Panc1 (cell line): ENCODE measurements at regions not wholly inside any gene's neighbourhood (a gene's known extent, or its start where the extent isn't known, plus 50 kb on each side); places are given as distances from the start of the nearest gene placed in this dataset.

Experiments
- ATAC-seq: fragments of 200-7000 bp; cut with Tn5 transposase; 2 replicates; pipeline ENCODE4 v1.9.1; 2020; ENCODE audit warnings: mild to moderate bottlenecking, moderate library complexity
- BruUV-seq: library from RNA; stranded (reverse); fragments of 400-500 nt; replicated peaks from 2 replicates; lab custom pipeline; 2021; lab: Mats Ljungman, UMichigan
- CTCF ChIA-PET: fragments of 300-600 bp; sonication (Branson Sonifier 250); formaldehyde crosslinking; loops from one replicate; lab custom pipeline; 2022; ENCODE audit warnings: antibody characterized with exemption; lab: Charles Lee
- POLR2A ChIA-PET: fragments of 300-600 bp; sonication (Branson Sonifier 250); formaldehyde crosslinking; loops from one replicate; lab custom pipeline; 2022; ENCODE audit warnings: antibody characterized with exemption; lab: Charles Lee
- DNase-seq: peaks from one replicate; pipeline ENCODE4 v3.0.0-alpha.2; 2010; ENCODE audit warnings: low read depth, low spot score
- H3K27ac ChIP-seq: 2 replicates; pipeline ENCODE4 v1.5.1; 2011; ENCODE audit warnings: mild to moderate bottlenecking, low read length, inconsistent platforms
- H3K27me3 ChIP-seq: fragments of 200-500 bp; sonication (Bioruptor generic); 2 replicates; pipeline ENCODE4 v1.6.0; 2014; ENCODE audit warnings: low read length, inconsistent platforms; ENCODE audit not compliant: control insufficient read depth, insufficient read depth
- H3K36me3 ChIP-seq: fragments of 200-500 bp; sonication (Bioruptor generic); 2 replicates; pipeline ENCODE4 v1.5.1; 2014; ENCODE audit warnings: inconsistent platforms, mild to moderate bottlenecking, low read length, moderate library complexity; ENCODE audit not compliant: control insufficient read depth, insufficient read depth
- H3K4me1 ChIP-seq: 2 replicates; pipeline ENCODE4 v1.5.1; 2011; ENCODE audit warnings: inconsistent platforms, mild to moderate bottlenecking, low read length, moderate library complexity; ENCODE audit not compliant: control insufficient read depth, insufficient read depth
- H3K4me3 ChIP-seq, 2 experiments: 2 replicates each; pipeline ENCODE4 v1.5.1; 2011 to 2012; ENCODE audit warnings: low read depth in 2 of 2, low read length in 2 of 2, mild to moderate bottlenecking in 2 of 2, inconsistent platforms in 1 of 2, moderate library complexity in 1 of 2
- H3K9me3 ChIP-seq: fragments of 200-500 bp; sonication (Bioruptor generic); 2 replicates; pipeline ENCODE4 v1.5.1; 2014; ENCODE audit warnings: low read depth, mild to moderate bottlenecking, inconsistent platforms, low read length, moderate library complexity; ENCODE audit not compliant: control insufficient read depth, insufficient read depth
- CTCF ChIP-seq: fragments of 450-650 bp; IDR thresholded peaks from 2 replicates; pipeline ENCODE4 v1.5.1; 2017; ENCODE audit warnings: mild to moderate bottlenecking
- POLR2AphosphoS5 ChIP-seq: IDR thresholded peaks from 2 replicates; pipeline ENCODE4 v1.6.1; 2012; ENCODE audit warnings: mild to moderate bottlenecking, low read depth, low read length, moderate library complexity
- REST ChIP-seq, 2 experiments: IDR thresholded peaks; 2 replicates each; pipeline ENCODE4 v1.6.1; 2011 to 2012; ENCODE audit warnings: low read depth in 2 of 2, control low read depth in 1 of 2, low read length in 1 of 2, mild to moderate bottlenecking in 1 of 2, moderate library complexity in 1 of 2; ENCODE audit not compliant: insufficient read depth in 1 of 2
- SIN3A ChIP-seq: IDR thresholded peaks from 2 replicates; pipeline ENCODE4 v1.6.1; 2012; ENCODE audit warnings: low read depth, mild to moderate bottlenecking, low read length, moderate library complexity, borderline replicate concordance; ENCODE audit not compliant: insufficient read depth
- TCF7L2 ChIP-seq: IDR thresholded peaks from 2 replicates; pipeline ENCODE4 v1.6.1; 2011; ENCODE audit warnings: mild to moderate bottlenecking, low read depth, low read length, inconsistent platforms
- in situ Hi-C: cut with HindIII; loops from 2 replicates; pipeline ENCODE4 v1.10.0; 2016; ENCODE audit warnings: low sequenced_read_pairs, low pct_unique_long_range_greater_than_20kb
- intact Hi-C: fragments of 100-400 bp; cut with micrococcal nuclease; formaldehyde crosslinking; loops from one replicate; pipeline ENCODE4 v1.10.0; 2022; ENCODE audit not compliant: unreplicated experiment

GRCh38 chr2:7490672-7491071 is 573.5 kb downstream of the RNF144A start:
- BruUV-seq = no TSS peak
- TF ChIP-seq POLR2AphosphoS5 (no peak), TCF7L2 (no peak), SIN3A (no peak), REST (IDR thresholded peaks at IDR 0.05; ENCODE audit: insufficient read depth in 1 of 2, low read depth in 2 of 2, low read length in 1 of 2) (no peak), CTCF (no peak)
- no peaks in the 10 kb centered on the region for H3K27me3 ChIP-seq
- intact Hi-C loops = no loop called here
- H3K4me3 ChIP-seq = no peak overlapping the region
- H3K36me3 ChIP-seq = no peaks in the 10 kb centered on the region
- ChIA-PET POLR2A (no interaction called here), CTCF (no interaction called here)
- in situ Hi-C loops = no loop called here
- no peak for ATAC-seq
- H3K27ac ChIP-seq = no peak overlapping the region
- H3K9me3 ChIP-seq = 0 out of 2 replicates have a peak, but pooled peaks cover 3% of the 10 kb centered on the region
- no peak for DNase-seq
- H3K4me1 ChIP-seq = no peaks in the 10 kb centered on the region

DNA sequence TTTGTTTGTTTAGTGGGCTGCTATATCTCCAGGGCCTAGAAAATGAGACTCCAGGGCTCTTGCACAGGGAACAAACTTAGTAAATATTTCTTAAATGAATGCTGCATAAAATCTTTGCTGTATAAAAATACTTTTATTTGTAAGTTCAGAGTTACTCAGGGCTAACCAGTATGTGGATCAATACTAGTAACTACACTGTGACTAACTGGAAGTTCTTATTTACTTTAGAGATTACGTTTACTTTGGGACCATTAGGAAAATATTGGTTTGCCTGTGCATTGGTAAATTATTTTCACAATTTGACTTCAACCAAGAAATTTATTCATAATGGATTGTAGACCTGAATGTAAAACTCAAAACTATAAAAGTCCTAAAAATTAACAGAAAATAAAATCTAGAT is 575.5 kb downstream of the RNF144A start:
- no TSS peak for BruUV-seq
- POLR2A ChIA-PET = no interaction called here
- CTCF ChIA-PET = no interaction called here
- intact Hi-C loops (no loop called here), in situ Hi-C loops (no loop called here)
- Histone ChIP-seq H3K36me3 (no peaks in the 10 kb centered on the region), H3K4me1 (no peaks in the 10 kb centered on the region), H3K27ac (no peak overlapping the region), H3K9me3 (no peaks in the 10 kb centered on the region), H3K27me3 (no peaks in the 10 kb centered on the region), H3K4me3 (no peak overlapping the region)
- ATAC-seq (no peak), DNase-seq (no peak)
- TF ChIP-seq TCF7L2 = no peak

DNA sequence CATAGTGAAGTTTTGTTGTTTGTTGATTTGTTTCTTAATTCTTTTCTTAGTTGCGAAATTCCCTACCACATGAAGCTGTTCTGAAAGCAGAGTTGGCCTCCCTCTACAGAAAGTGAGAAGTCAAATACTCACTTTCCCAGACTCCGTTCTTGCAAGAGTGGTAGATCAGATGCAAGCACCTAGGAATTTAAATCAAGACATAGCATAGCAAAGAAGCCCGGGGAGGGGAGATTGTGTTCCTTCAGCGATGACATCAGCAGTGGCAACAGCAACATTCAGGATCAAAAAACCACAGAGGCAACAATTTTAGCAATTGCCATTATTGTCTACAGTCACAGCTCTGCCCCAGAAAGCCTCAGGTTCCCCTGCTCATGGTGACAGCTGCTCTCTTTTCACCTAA is 580.0 kb downstream of the RNF144A start:
- CTCF ChIA-PET = no interaction called here

More for the DNA sequence above, 580.0 kb downstream of the RNF144A start:
- Histone ChIP-seq H3K27me3 (no peaks in the 10 kb centered on the region), H3K4me3 (no peak overlapping the region), H3K4me1 (no peaks in the 10 kb centered on the region), H3K36me3 (no peaks in the 10 kb centered on the region), H3K27ac (no peak overlapping the region), H3K9me3 (no peaks in the 10 kb centered on the region)
- POLR2A ChIA-PET = no interaction called here
- TF ChIP-seq TCF7L2 (no peak), CTCF (no peak), REST (IDR thresholded peaks at IDR 0.05; ENCODE audit: insufficient read depth in 1 of 2, low read depth in 2 of 2, low read length in 1 of 2) (no peak), POLR2AphosphoS5 (no peak)
- ATAC-seq = no peak
- BruUV-seq = no TSS peak
- in situ Hi-C loops = no loop called here
- no peak for DNase-seq
- intact Hi-C loops = no loop called here
